ENCODE measurements at regions not wholly inside any gene's neighbourhood (a gene's known extent, or its start where the extent isn't known, plus 50 kb on each side); places are given as distances from the start of the nearest gene placed in this dataset.

DNA sequence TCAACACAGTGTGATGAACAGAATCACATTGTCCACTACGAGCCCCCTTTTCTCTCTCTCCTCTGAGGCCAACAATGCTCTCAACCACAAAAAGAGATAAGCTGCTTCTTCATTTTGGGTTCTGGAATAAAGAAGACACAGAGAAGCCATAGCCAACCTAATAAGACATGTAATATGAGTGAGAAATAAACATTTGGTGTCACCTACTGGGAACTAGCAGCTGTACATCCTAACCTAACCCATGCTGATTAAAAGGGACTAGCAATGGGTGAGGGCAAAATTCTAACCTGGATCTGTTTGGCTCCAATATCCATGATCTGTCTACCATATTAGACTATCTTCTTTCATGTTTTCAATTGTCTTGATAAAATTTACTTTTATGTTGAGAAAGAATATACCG lies 369.1 kb upstream of the MARCKS start:
- DNase-seq (ENCODE audit: low read depth in 2 of 2): no peak

DNA sequence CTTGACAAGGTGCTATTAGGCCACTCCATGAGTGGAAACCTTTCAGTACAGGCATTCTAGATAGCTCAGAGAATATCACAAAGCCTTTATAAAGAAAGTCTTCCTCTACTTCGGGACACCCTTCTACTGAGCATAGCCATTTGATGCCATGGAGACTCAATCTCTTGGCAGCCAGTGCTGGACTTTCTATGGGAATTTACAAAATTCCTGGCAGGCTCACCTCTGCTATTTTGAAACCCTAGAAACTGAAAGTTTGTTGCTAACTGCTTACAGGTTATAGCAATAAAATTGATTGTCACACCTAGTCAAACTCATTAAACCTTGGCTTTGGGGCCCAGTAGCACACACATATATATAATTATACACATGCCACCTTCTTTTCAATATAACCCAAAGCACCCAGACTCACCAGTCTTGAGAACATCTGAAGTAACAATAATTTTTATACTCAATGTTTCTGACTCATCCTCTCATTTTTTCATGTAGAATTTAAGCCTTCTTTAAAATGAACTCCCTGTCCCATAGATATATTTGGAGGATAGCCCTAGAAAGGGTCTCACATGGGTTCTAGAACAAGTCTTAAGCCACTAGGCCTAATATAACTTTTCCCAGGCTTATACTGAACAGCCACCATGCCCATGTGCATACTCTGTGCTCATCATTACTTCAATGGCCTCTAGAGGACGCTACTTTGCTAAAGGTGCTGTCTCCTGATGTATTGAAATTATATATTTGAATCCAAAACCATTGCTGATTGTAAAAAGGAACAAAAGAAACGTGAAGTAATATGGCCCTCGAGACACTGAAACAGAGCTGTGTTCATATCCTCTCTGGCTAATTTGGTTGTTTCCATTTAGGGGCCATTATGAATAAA lies 368.1 kb upstream of the MARCKS start:
- DNase-seq (ENCODE audit: low read depth in 2 of 2): peak in 1 of 2 donors; percentile 50

DNA sequence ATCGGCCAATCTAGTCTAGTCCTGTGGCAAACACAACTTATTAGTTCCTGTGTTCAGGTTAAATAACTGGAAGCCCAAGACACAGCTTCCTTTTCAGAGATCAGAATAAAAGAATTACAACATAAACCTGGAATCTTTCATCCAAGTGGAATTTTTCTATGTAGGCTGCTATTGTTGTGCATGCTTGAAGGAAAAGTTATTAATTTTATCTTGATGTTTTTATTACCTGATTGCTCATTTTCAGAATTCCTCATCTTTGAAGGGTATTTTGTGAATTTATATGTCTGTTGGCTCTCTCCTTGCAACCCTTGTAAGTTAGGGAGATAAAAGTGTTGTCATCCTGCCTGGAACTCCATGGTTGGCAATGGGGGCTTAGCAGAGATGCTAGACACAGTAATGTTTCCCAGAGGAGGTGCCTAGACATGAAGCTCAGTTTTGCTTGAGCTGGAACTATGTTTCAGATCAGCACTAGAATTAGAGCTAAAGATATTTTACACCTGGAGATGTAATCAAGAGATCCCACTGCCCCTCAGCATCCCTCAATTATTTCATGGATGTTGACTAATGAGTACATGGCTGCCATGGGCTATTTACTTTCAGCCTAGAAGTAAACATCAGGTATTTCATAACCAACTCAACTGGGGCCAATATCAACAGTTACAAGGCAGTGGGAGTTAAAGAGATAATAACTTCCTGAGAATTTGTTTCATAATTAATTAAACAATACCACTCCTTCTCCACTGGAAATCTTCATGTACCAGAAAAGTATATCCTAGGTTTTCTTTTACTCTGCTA lies 367.0 kb upstream of the MARCKS start:
- DNase-seq (ENCODE audit: low read depth in 2 of 2): peak; percentile 16 to 23

DNA sequence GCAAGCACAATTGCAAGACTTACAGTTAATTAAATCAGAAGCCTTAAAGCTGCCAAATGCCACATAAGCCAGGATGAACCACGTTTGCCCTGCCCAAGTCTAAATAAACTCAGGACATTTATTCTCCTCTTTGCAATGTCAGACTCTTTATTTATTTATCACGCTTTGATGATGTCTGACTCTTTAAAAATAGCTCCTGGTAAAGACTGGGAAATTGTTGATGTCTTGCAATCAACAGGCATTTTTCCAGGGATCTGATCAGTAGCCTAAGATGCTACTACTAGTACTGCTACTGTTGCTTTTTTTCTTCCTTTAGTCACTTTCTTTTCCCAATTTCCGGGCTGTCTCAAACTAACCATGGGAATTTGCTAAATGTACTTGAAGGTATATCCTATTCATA lies 365.8 kb upstream of the MARCKS start:
- DNase-seq (ENCODE audit: low read depth in 2 of 2): no peak

DNA sequence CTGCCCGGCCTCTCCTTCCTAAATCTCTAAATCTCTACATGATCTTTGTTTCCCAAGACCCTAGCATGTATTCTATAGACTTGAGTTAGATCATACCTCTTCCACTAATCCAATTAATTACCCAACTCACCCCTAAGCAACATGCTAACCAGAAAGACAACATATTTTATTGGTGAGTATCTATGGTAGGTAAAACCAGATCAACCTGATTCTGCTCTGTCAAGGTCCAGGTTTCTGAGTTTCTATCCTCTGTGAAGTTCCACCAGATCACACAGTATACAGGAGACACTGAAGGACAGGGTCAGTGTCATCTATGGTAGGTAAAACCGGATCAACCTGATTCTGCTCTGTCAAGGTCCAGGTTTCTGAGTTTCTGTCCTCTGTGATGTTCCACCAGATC lies 363.2 kb upstream of the MARCKS start:
- no peak for DNase-seq (ENCODE audit: low read depth in 2 of 2)

DNA sequence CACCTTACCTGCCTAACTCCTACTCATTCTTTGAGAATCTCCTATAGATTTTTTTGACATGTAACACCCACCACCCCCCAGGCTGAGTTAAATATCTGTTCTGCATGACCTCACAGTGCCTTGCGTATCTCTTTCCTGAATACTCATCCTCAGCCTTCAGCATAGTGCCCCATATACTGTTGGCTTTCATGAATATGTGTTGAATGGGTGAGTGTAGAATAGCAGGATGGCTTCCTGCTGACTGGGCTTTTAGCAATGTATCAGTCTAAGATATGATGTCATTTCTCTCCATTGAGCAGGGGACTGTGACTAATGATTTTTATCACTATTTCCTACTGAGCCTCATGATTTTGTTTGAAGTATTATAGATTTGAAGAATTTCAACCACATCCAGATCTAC lies 361.6 kb upstream of the MARCKS start:
- peak; percentile 78 to 95 for DNase-seq (ENCODE audit: low read depth in 2 of 2)

DNA sequence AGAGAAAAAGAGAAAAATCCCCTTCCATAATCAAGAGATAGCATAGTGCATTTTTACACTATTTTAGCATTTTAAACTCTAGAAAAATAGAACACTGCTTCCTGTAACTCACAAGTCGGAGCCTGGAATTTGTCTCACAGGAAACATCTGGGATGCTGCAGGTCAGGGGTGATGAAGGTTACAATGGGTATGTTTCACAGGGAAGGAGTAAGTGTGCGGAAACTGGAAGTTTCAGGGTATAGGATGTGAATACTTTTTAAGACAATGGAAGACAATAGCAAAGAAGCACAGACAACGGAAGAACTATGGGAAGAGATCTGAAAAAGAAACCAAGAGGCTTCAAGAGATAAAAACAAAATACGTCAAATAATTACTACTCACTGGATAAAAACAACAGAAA lies 361.0 kb upstream of the MARCKS start:
- peak; percentile 86 to 99 for DNase-seq (ENCODE audit: low read depth in 2 of 2)

DNA sequence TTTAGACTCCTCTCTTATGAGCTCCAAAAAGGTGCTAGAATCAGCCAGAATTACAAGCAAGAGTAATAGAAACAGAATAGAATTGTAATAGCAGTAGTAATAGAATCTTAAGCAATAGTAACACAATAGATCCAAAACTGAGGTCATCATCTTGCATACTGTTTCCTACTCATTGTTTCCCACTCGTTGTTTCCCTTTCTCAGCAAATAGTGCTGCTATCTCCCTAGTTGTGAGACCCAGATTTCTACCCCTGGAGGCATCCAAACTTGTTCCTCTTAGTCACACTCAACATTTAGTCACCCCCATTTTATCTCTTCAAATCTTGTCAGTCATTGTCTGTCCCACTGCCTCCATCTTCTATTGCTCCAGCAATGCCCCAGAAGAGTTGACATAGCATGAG lies 356.9 kb upstream of the MARCKS start:
- peak; percentile 7 to 47 for DNase-seq (ENCODE audit: low read depth in 2 of 2)

DNA sequence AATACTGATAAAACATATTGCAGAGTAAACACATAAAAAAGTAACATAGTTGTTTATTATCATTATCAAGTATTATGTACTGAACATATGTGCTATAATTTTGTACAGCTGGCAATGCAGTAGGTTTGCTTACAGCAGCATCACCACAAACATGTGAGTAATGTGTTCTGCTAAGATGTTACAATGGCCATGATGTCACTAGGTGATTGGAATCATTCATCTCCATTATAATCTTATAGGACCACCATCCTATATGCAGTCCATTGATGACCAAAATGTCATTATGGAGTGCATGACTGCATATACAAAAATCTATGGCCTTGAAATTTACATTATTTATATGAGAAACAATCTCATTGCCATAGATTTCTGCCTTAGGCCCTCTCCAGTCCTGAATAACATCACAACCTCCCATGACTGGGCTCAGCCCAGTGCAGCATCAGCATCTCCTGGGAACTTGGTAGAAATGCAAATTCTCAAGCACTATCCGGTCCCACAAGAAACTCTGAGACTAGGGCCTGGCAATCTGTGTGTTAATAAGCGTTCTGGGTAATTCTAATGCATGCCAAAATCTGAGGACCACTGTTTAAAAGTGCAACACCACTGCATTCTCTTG lies 352.0 kb upstream of the MARCKS start:
- DNase-seq (ENCODE audit: low read depth in 2 of 2): no peak

DNA sequence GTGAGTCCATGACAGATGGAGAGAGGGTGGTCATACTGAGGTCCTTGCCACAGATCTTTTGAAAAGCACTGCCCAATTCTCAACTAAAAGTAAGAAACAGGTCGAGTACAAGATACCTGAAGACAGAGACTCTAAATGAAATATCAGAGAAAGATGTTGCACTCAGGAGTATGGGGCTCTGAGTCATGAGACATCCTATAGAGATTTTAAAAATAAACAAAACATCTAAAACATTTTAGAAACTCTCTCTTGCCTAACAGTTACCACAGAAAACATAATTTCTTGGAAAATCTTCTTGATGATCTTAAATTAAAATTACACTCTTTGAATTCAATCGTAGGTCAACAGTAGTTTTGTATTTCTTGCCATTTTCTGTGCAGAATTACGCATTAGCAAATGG lies 348.9 kb upstream of the MARCKS start:
- DNase-seq (ENCODE audit: low read depth in 2 of 2): no peak

DNA sequence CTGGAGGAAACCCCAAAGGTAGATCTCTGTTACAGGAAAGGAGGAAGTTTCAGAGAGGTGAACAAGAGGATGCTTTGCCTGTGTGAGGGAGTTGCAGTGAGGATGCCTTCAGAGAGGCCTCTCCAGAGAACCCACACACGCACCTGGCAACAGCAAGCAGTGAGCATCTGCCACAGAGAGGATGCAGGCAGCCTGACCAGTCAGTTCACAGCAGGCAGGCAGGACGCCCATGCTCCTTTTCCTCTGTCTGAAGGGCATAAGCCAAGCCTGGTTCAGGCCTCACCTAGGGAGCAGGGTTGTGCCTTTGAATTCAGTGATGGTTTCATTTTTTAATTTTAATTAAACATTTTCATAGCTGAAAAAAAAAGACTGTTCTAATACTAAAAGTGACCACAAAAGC lies 346.0 kb upstream of the MARCKS start:
- DNase-seq (ENCODE audit: low read depth in 2 of 2): no peak

DNA sequence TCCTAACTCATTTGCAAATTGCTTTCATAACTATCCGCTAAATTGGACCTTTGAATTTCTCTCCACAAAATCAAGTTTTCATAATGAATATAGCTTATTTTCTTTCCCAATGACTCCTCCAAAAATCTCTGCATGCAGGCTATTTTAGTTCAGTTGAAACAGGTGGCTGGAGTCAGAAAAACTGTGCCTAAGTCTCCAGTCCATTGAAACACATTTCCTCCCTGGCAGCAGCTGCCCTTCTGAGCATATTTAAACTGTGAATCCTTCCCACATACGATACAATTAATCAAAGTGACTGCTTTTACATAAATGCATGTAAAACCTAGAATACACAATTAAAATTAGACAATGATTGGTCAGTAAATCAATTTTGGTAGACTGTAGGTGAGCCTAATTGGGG lies 344.6 kb upstream of the MARCKS start:
- no peak for DNase-seq (ENCODE audit: low read depth in 2 of 2)

DNA sequence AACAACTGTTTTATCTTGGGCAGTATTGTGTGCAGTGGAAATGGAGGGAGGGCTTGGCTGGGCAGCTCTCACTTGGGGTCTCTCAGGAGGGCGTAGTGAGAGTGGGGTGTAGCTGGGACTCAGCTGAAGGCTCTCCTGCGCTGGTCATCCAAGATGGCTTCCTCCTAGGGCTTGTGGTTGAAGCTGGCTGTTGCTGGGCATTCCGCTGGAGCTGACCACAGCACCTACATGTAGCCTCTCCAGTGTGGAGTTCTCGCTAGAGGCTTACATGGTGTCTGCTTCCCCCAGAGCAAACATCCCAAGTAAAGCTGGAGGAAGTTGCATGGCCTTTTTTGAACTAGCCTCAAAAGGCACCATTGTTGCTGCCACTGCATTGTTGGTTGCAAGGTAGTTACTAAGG lies 344.1 kb upstream of the MARCKS start:
- DNase-seq (ENCODE audit: low read depth in 2 of 2): no peak

DNA sequence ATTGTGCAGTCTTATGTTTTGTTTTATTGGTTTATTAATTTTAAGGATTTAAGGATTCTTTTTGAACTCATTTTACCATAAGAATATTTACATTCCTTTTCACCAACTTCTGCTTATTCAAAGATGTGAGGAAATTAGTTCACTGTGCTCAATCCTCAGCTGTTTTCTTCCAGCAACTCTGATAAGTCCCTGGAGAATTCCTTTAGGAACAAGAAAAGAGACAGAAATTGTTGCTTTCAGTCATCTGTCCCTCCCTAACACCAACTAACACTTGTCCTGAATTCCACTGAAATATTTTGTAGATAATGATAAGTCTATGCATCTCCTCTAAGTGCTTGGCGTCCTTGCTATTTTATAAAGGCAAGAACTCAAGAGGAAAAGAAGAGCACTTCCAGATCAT lies 334.8 kb upstream of the MARCKS start:
- no peak for DNase-seq (ENCODE audit: low read depth in 2 of 2)

DNA sequence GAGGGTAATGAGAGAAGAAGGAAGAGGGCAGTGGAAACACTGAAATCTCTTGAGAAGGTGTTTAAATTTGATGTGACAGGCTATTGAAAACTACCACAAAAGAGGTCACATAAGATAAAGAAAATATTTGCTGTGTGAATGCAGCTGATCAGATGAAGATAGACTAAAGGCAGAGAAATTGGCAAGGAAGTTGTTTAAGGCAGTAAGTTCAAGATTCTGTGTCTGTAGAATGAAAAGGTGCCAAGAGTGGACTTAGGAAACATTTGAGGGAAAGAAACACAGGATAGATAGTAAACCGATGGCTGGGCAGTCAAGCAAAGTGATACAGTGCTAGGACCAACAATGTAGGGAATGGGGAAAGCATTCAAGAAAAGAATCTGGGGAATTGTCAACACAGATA lies 332.3 kb upstream of the MARCKS start:
- no peak for DNase-seq (ENCODE audit: low read depth in 2 of 2)

DNA sequence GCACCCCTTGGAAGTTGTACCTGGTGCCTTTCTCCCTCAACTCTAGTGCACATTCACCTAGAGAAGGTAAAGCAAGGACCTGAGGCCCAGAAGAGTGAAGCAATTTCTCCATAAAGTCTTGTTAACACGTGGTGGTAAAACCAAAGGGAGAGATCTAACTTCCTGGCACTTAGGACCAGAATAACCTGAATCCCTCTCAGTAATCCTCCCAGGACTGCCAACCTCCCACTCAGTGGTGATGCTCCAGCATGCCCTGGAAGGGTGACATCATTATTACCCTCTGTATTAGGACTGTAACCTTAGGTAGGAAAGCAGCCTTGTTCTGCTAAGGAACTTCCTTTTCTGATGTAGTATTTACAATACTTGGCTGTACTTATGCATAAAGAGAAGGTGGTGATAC lies 330.6 kb upstream of the MARCKS start:
- no peak for DNase-seq (ENCODE audit: low read depth in 2 of 2)

DNA sequence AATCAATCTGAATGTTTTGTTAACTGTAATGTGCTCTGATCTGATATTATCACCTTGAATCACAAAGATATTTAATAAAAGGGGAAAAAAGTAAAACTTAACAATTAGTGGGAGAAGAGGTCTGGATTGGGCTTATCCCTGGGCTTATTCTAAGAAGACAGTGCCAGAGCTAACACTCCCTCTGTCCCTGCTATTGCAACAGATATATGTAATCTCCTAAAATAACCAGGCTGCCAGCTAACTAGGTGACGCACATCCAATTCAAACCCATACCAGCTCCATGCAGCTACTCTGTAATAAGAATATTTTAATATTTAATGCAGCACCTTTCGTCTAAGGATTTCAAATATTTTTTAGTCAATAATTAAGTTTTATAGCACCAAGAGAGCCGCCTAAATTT lies 330.1 kb upstream of the MARCKS start:
- no peak for DNase-seq (ENCODE audit: low read depth in 2 of 2)

DNA sequence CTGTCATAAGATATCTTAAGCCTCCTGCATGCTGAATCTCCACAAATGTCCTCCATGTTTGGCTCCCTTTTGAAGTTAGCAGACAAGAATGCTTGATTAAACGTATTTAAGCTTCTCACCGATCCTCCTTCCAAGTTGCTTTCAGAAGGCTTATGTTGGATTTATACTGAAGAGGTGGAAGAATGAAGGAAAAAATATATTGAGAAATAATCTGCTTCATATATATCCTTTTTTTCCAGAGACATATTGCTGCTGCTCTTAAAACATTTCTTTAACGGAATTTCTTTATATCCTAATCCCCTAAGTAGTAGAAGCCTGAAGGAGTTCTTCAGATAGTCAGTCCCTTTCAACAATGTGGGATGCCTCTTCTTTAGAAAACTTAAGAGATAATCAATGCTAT lies 329.0 kb upstream of the MARCKS start:
- no peak for DNase-seq (ENCODE audit: low read depth in 2 of 2)

DNA sequence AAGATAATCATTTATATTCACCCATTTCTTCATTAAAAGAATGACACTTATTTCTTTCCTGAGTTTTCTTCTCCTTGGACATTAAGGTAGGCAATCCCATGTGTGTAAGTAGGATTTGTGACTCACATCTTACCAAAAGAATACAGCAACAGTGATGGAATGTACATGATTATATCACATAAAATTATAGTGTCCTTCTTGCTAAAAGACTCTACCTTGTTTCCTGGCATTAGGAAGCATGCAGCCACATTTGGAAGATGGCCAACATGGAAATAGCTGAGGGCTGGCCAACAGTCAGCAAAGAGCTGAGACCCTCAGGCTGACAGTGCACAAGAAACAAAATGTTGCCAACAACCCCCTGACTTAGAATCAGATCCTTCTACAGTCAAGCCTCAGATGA lies 327.9 kb upstream of the MARCKS start:
- peak; percentile 2 to 57 for DNase-seq (ENCODE audit: low read depth in 2 of 2)

DNA sequence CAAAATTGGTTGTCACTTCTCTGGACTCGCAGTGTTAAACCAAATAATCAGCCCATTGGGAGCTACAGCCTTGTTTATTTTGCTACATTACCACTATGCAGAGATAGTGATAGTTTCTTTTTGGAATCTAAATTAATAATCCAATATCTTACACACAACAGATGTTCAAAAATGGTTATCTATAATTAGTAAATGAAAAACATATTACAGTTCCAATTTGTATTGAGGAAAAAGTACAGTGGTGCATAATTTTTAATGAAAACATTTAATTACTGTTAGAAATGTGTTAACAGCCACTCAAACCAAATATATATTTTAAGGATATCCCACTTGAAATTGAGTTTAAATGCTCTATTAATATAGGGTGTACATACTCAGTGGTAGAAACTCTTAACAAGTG lies 327.3 kb upstream of the MARCKS start:
- no peak for DNase-seq (ENCODE audit: low read depth in 2 of 2)

DNA sequence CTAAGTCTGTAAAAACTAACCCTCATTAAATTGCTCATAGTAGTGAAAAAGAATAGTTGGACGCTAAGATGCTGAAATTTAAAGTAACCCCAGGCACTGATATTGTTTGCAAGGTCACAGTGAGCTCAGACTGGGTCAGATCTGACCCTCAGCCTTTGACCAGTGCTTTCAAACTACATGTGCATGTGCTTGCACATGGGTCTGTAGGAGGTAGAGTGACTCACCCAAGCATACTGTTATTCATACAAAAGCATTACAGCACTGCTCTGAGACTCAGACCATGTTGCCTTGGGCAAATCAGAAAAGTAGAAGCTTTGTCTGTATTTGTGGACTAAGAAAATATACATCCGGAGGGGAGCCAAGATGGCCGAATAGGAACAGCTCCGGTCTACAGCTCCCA lies 326.4 kb upstream of the MARCKS start:
- peak in 1 of 2 donors; percentile 8 for DNase-seq (ENCODE audit: low read depth in 2 of 2)

DNA sequence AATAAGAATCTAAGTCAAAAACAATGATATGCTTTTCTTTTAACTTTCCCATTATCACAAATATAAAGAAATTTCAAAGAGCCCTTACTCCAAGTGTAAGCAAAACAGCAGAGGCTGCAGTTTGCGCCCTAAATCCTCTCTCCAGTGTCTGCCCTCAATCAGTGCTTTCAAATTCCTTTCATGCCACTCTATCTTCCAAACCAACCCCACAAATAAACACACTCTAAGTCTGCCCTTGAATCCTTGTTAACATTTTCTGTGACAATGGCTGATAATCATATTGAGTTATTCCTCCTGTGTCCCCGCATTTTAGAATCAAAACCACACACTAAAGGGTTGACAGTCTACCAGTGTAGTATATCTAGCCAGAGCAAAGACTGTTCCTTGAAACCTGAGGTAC lies 317.9 kb upstream of the MARCKS start:
- no peak for DNase-seq (ENCODE audit: low read depth in 2 of 2)

DNA sequence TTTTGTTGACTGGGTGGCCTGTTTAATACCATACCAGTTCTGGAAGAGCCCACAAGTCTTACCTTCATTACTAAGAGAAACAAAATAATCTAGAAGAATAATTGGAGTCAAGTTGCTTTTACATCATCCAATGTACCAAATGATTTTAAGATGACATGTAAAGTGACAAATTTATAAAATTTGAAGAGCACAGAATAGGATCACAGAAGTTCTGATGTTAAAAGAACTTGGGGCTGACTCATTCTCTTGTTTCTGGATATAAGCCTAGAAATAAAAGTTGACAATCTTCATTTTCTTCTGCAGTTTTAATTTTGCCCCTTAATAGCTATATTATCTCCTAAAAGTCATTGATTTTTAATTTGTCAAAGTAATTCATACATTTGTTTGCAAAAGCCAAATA lies 317.5 kb upstream of the MARCKS start:
- no peak for DNase-seq (ENCODE audit: low read depth in 2 of 2)

Measured in lung microvascular endothelial cell (primary cell).